ENCODE measurements at regions not wholly inside any gene's neighbourhood (a gene's known extent, or its start where the extent isn't known, plus 50 kb on each side); places are given as distances from the start of the nearest gene placed in this dataset.

GRCh38 chr4:182048871-182049270 lies 194.3 kb upstream of the TENM3 start:
- TF ChIP-seq U2AF1 (optimal IDR thresholded peaks at IDR 0.05; ENCODE audit: low read depth, low read length) (no peak), TOPORS (CRISPR knock-in tag; IDR thresholded peaks at IDR 0.05) (no peak)

All from HepG2 (cell line).